PC-9 (cell line): ENCODE measurements at regions not wholly inside any gene's neighbourhood (a gene's known extent, or its start where the extent isn't known, plus 50 kb on each side); places are given as distances from the start of the nearest gene placed in this dataset.

ENCODE experiments used
- BruUV-seq: library from RNA; stranded (reverse); fragments of 400-500 nt; replicated peaks from 2 replicates; lab custom pipeline; 2021; lab: Mats Ljungman, UMichigan
- CTCF ChIA-PET: fragments of 300-600 bp; sonication (Branson Sonifier 250); formaldehyde crosslinking; loops from one replicate; lab custom pipeline; 2022; ENCODE audit warnings: antibody characterized with exemption; lab: Charles Lee
- POLR2A ChIA-PET: fragments of 300-600 bp; sonication (Branson Sonifier 250); formaldehyde crosslinking; loops from one replicate; lab custom pipeline; 2022; ENCODE audit warnings: antibody characterized with exemption; ENCODE audit not compliant: unreplicated experiment; lab: Charles Lee
- DNase-seq, 2 experiments: peaks; one replicate each; pipeline versions ENCODE4 v3.0.0 to v3.0.0-alpha.2; 2015 to 2022; ENCODE audit warnings: mixed read lengths in 1 of 2
- H2AFZ ChIP-seq: fragments of 200-600 bp; sonication (generic); 2 replicates; pipeline ENCODE4 v1.8.1; 2017; ENCODE audit warnings: antibody characterized with exemption
- H3F3A ChIP-seq: fragments of 200-600 bp; sonication (generic); 2 replicates; pipeline ENCODE4 v1.8.1; 2017; ENCODE audit warnings: antibody characterized with exemption, mild to moderate bottlenecking, low read depth; ENCODE audit not compliant: insufficient read depth
- H3K27ac ChIP-seq: fragments of 200-600 bp; sonication (generic); 2 replicates; pipeline ENCODE4 v1.6.1; 2016; ENCODE audit warnings: mixed run types
- H3K27me3 ChIP-seq: fragments of 200-600 bp; sonication (generic); 2 replicates; pipeline ENCODE4 v1.6.1; 2016; ENCODE audit warnings: low read depth, mixed run types; ENCODE audit not compliant: insufficient read depth
- H3K36me3 ChIP-seq: fragments of 200-600 bp; sonication (generic); 2 replicates; pipeline ENCODE4 v1.6.1; 2016; ENCODE audit warnings: low read depth, mixed run types
- H3K4me1 ChIP-seq: fragments of 200-600 bp; sonication (generic); replicated peaks from 2 replicates; pipeline ENCODE4 v1.6.1; 2016; ENCODE audit warnings: mixed run types; ENCODE audit not compliant: insufficient read depth
- H3K4me2 ChIP-seq: fragments of 200-600 bp; sonication (generic); 2 replicates; pipeline ENCODE4 v1.6.1; 2017; ENCODE audit warnings: mixed run types
- H3K4me3 ChIP-seq: fragments of 200-600 bp; sonication (generic); 2 replicates; pipeline ENCODE4 v1.6.1; 2016; ENCODE audit warnings: mixed run types
- H3K79me2 ChIP-seq: fragments of 200-600 bp; sonication (generic); 2 replicates; pipeline ENCODE4 v1.6.1; 2017; ENCODE audit warnings: low read depth, mixed run types
- H3K9me2 ChIP-seq: fragments of 200-600 bp; sonication (generic); 2 replicates; pipeline ENCODE4 v1.8.1; 2017; ENCODE audit warnings: mild to moderate bottlenecking; ENCODE audit not compliant: insufficient read depth
- H3K9me3 ChIP-seq: fragments of 200-600 bp; sonication (generic); 2 replicates; pipeline ENCODE4 v1.8.1; 2016; ENCODE audit warnings: low read depth; ENCODE audit not compliant: insufficient read depth
- H4K20me1 ChIP-seq: fragments of 200-600 bp; sonication (generic); 2 replicates; pipeline ENCODE4 v1.8.1; 2017; ENCODE audit not compliant: insufficient read depth
- CTCF ChIP-seq: fragments of 200-600 bp; sonication (generic); conservative IDR thresholded peaks from 2 replicates; pipeline ENCODE4 v1.6.1; 2017; ENCODE audit warnings: mixed run types, antibody characterized with exemption, mild to moderate bottlenecking, moderate library complexity
- EZH2 ChIP-seq: fragments of 200-600 bp; sonication (generic); IDR thresholded peaks from 2 replicates; pipeline ENCODE4 v1.8.0; 2017; ENCODE audit warnings: antibody characterized with exemption, low read depth
- intact Hi-C: fragments of 100-400 bp; cut with micrococcal nuclease; formaldehyde crosslinking; loops from one replicate; pipeline ENCODE4 v1.10.0; 2022; ENCODE audit not compliant: unreplicated experiment

- H3F3A ChIP-seq, result no peaks in the 10 kb centered on the region
- TF ChIP-seq EZH2 (no peak), CTCF (no peak)
- H3K4me3 ChIP-seq, result no peak overlapping the region
- CTCF ChIA-PET, result no interaction called here
- H3K4me1 ChIP-seq, result no peaks in the 10 kb centered on the region
- H4K20me1 ChIP-seq, result no peaks in the 10 kb centered on the region
- DNase-seq, result no peak
- no peaks in the 10 kb centered on the region for H3K27me3 ChIP-seq
- POLR2A ChIA-PET, result no interaction called here
- no peaks in the 10 kb centered on the region; the same call in 1 of the 2 replicates for H3K9me3 ChIP-seq
- no TSS peak for BruUV-seq
- no peak overlapping the region for H3K4me2 ChIP-seq
- H2AFZ ChIP-seq, result no peak overlapping the region
- H3K9me2 ChIP-seq, result no peaks in the 10 kb centered on the region
- no peaks in the 10 kb centered on the region for H3K36me3 ChIP-seq
- H3K79me2 ChIP-seq, result no peaks in the 10 kb centered on the region
- no peak overlapping the region for H3K27ac ChIP-seq
- intact Hi-C loops, result no loop called here
Observed at GRCh38 chr14:82388488-82388887, 854.8 kb upstream of the SEL1L start.

GRCh38 chr14:82390586-82390985 is 856.9 kb upstream of the SEL1L start:
- no peaks in the 10 kb centered on the region for H4K20me1 ChIP-seq
- no peaks in the 10 kb centered on the region for H3F3A ChIP-seq
- BruUV-seq, result no TSS peak
- H3K27ac ChIP-seq, result no peak overlapping the region
- no peak overlapping the region for H3K4me3 ChIP-seq
- no peak for DNase-seq
- POLR2A ChIA-PET, result no interaction called here
- TF ChIP-seq CTCF (no peak), EZH2 (no peak)
- no peaks in the 10 kb centered on the region for H3K36me3 ChIP-seq
- no peaks in the 10 kb centered on the region for H3K79me2 ChIP-seq
- H3K4me2 ChIP-seq, result no peak overlapping the region
- H3K9me3 ChIP-seq, result no peaks in the 10 kb centered on the region; the same call in 1 of the 2 replicates
- H3K27me3 ChIP-seq, result no peaks in the 10 kb centered on the region
- no peak overlapping the region for H2AFZ ChIP-seq
- intact Hi-C loops, result no loop called here
- CTCF ChIA-PET, result no interaction called here
- H3K9me2 ChIP-seq, result no peaks in the 10 kb centered on the region
- no peaks in the 10 kb centered on the region for H3K4me1 ChIP-seq

GRCh38 chr14:82394916-82395315 is 861.3 kb upstream of the SEL1L start:
- H3F3A ChIP-seq, result no peaks in the 10 kb centered on the region
- DNase-seq, result no peak
- TF ChIP-seq CTCF, result no peak
- TF ChIP-seq EZH2, result no peak
- POLR2A ChIA-PET, result no interaction called here
- no peaks in the 10 kb centered on the region for H3K4me1 ChIP-seq
- H3K9me2 ChIP-seq, result no peaks in the 10 kb centered on the region
- no peak overlapping the region for H3K27ac ChIP-seq
- H2AFZ ChIP-seq, result no peak overlapping the region
- no peaks in the 10 kb centered on the region for H3K79me2 ChIP-seq
- H3K4me3 ChIP-seq, result no peak overlapping the region
- no peaks in the 10 kb centered on the region for H3K9me3 ChIP-seq
- BruUV-seq, result no TSS peak
- CTCF ChIA-PET, result no interaction called here
- H3K27me3 ChIP-seq, result no peaks in the 10 kb centered on the region
- no peak overlapping the region for H3K4me2 ChIP-seq
- no peaks in the 10 kb centered on the region for H3K36me3 ChIP-seq
- intact Hi-C loops, result no loop called here
- H4K20me1 ChIP-seq, result no peaks in the 10 kb centered on the region
